ENCODE measurements at regions not wholly inside any gene's neighbourhood (a gene's known extent, or its start where the extent isn't known, plus 50 kb on each side); places are given as distances from the start of the nearest gene placed in this dataset.

GRCh38 chr22:48555606-48556005 lies 1272.1 kb downstream of the BRD1 start:
- no peak for TF ChIP-seq CTCF (IDR thresholded peaks at IDR 0.05)
- TF ChIP-seq EP300 (IDR thresholded peaks at IDR 0.05) = no peak
